Cardiac muscle cell (in vitro differentiated cells and primary cell): ENCODE measurements at regions not wholly inside any gene's neighbourhood (a gene's known extent, or its start where the extent isn't known, plus 50 kb on each side); places are given as distances from the start of the nearest gene placed in this dataset.
A peak's percentile ranks its signal among the peaks of the same experiment; 100 is the strongest.

Experiments used
- DNase-seq, 2 donors: peaks; one replicate each; pipeline versions ENCODE4 v3.0.0 to v3.0.0-alpha.2; 2010 to 2017; ENCODE audit warnings: low read depth in 1 of 2, low spot score in 1 of 2
- H3K27ac ChIP-seq: fragments of 200-600 bp; sonication (generic); 2 replicates; pipeline ENCODE4 v1.5.1; 2016
- H3K27me3 ChIP-seq: fragments of 200-600 bp; sonication (generic); 2 replicates; pipeline ENCODE4 v1.6.0; 2016; ENCODE audit warnings: control low read depth
- H3K36me3 ChIP-seq: fragments of 200-600 bp; sonication (generic); 2 replicates; pipeline ENCODE4 v1.5.1; 2016; ENCODE audit warnings: control low read depth
- H3K4me1 ChIP-seq: fragments of 200-600 bp; sonication (generic); 2 replicates; pipeline ENCODE4 v1.8.1; 2017; ENCODE audit warnings: low read depth, mild to moderate bottlenecking, mixed run types
- H3K4me3 ChIP-seq: fragments of 200-600 bp; sonication (generic); 2 replicates; pipeline ENCODE4 v1.5.1; 2016; ENCODE audit warnings: mild to moderate bottlenecking
- H3K9me3 ChIP-seq: fragments of 200-600 bp; sonication (generic); 2 replicates; pipeline ENCODE4 v1.5.1; 2017; ENCODE audit warnings: low read depth, mild to moderate bottlenecking, control low read depth
- TF ChIP-seq, protein P1 (sequence below): IDR thresholded peaks from 2 replicates; pipeline ENCODE4 v1.5.1; 2012; ENCODE audit warnings: low read depth, mild to moderate bottlenecking, low read length

DNA sequence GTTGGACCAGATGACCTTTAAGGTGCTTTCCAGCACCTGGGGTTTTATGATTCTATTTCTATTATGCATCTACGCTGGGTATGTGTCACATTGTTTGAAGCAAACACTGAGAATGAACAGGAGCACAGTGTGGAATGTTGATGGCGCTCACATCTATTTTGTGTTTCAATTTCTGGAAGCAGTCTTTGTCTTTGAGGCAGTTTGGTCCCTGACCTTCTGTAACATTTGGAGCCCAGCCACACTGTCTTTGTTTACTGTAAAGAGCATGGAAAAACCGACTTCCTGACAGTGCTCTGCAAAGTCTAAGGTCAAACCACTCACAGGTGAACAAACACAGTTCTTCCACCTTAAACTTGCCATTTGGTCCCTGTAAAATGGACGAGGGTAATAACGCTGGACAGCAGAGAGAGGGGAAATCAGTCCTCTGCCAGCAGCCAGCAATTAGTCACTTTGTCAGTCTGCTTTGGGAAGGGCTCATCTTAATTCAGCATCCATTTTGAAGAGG, 155.5 kb downstream of the PRL start:
- peak overlapping the region; percentile 31 for H3K27ac ChIP-seq
- H3K4me3 ChIP-seq, result no peak overlapping the region
- peaks cover 22% of the 10 kb centered on the region for H3K4me1 ChIP-seq

DNA sequence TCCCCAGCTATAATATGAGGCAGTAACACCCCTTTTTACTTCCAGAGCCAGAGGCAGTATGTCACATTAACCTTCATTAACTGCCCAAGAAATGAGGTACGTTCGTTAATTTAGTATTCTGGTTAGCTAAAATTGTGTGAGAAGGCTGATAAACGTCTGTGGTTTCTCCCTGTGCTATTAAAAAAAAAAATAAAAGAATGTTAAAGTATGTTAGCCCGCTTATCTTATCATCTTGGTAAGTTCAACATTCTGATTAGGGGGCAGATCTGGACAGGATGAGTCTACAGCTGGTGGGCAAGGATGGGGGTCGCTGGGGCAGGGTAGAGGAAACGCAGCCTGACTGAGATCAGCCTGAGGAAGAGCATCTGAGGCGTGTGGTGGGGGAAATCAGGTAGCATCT, 154.0 kb downstream of the PRL start:
- Histone ChIP-seq H3K27ac (no peak overlapping the region), H3K9me3 (no peaks in the 10 kb centered on the region), H3K4me1 (peaks cover 27% of the 10 kb centered on the region), H3K4me3 (no peak overlapping the region), H3K27me3 (no peaks in the 10 kb centered on the region), H3K36me3 (no peaks in the 10 kb centered on the region)
- TF ChIP-seq, protein P1, sequence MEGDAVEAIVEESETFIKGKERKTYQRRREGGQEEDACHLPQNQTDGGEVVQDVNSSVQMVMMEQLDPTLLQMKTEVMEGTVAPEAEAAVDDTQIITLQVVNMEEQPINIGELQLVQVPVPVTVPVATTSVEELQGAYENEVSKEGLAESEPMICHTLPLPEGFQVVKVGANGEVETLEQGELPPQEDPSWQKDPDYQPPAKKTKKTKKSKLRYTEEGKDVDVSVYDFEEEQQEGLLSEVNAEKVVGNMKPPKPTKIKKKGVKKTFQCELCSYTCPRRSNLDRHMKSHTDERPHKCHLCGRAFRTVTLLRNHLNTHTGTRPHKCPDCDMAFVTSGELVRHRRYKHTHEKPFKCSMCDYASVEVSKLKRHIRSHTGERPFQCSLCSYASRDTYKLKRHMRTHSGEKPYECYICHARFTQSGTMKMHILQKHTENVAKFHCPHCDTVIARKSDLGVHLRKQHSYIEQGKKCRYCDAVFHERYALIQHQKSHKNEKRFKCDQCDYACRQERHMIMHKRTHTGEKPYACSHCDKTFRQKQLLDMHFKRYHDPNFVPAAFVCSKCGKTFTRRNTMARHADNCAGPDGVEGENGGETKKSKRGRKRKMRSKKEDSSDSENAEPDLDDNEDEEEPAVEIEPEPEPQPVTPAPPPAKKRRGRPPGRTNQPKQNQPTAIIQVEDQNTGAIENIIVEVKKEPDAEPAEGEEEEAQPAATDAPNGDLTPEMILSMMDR, result no peak
- DNase-seq, result no peak

More for the DNA sequence above, 155.5 kb downstream of the PRL start:
- Histone ChIP-seq H3K27me3 (no peaks in the 10 kb centered on the region), H3K36me3 (no peaks in the 10 kb centered on the region), H3K9me3 (no peaks in the 10 kb centered on the region)
- peak; percentile 34 to 39 for DNase-seq
- TF ChIP-seq, protein P1, result no peak

- no peaks in the 10 kb centered on the region for H3K36me3 ChIP-seq
- H3K27ac ChIP-seq, result no peak overlapping the region
- H3K27me3 ChIP-seq, result no peaks in the 10 kb centered on the region
- no peak overlapping the region for H3K4me3 ChIP-seq
- no peaks in the 10 kb centered on the region for H3K9me3 ChIP-seq
- DNase-seq, result no peak
- H3K4me1 ChIP-seq, result peaks cover 45% of the 10 kb centered on the region
- TF ChIP-seq, protein P1, result no peak
Measured at GRCh38 chr6:22145376-22145775, 151.5 kb downstream of the PRL start.

DNA sequence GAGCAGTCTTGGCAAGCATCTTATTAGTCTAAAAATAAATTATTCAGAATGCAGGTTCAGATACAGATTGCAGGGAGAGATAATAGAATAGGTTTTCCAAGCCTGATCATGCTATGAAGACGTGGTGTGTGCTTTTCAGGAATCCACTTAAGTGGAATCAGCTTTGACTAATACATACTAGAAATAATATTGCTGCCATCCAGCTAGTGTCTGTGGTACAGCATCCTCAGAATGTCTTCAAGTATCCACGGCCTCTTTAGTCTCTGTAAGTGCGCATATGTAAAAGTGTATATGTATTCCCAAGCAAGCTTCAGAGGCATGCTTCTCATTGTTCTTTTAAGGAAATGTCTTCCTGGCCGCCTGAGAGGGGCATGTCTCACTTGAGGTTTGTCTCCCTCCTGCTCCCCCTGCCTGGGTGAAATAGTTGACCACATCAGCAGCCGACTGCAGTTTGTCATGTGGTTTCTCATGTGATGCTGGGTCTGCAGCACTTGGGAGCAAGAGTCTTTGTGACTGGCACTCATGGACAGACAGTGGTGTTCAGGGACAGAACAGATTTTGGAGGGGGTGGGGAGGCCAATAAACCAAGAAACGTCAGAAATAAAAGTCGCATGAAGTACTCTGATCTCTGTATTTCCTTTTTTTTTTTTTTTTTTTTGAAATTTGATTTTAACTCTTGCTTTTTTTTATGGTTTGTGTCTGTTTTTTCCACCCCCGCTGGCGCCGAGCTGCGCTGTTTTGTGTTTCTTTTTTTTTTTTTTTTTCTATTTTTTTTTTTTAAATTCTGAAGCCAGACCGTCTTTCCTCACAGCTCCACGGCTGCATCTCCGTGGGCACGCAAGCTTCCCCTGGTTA, 150.8 kb downstream of the PRL start:
- no peaks in the 10 kb centered on the region for H3K9me3 ChIP-seq
- no peak overlapping the region for H3K4me3 ChIP-seq
- H3K27me3 ChIP-seq, result no peaks in the 10 kb centered on the region
- TF ChIP-seq, protein P1, result peak; percentile 45
- DNase-seq, result peak; percentile 24 to 77
- H3K36me3 ChIP-seq, result no peaks in the 10 kb centered on the region
- no peak overlapping the region for H3K27ac ChIP-seq
- H3K4me1 ChIP-seq, result peaks cover 42% of the 10 kb centered on the region

GRCh38 chr6:22146678-22146930, 150.2 kb downstream of the PRL start:
- Histone ChIP-seq H3K27ac (no peak overlapping the region), H3K9me3 (no peaks in the 10 kb centered on the region), H3K4me1 (peaks cover 37% of the 10 kb centered on the region), H3K27me3 (no peaks in the 10 kb centered on the region), H3K4me3 (no peak overlapping the region), H3K36me3 (no peaks in the 10 kb centered on the region)
- DNase-seq, result no peak
- TF ChIP-seq, protein P1, result no peak
